ENCODE measurements at regions not wholly inside any gene's neighbourhood (a gene's known extent, or its start where the extent isn't known, plus 50 kb on each side); places are given as distances from the start of the nearest gene placed in this dataset.

- WGBS: no CpG with 5 or more reads among the region's 1 CpG
- Histone ChIP-seq H3K9ac (ENCODE audit: low read depth, low read length) (no peak overlapping the region), H3K27me3 (ENCODE audit: insufficient read depth, low read length) (no peaks in the 10 kb centered on the region), H3K4me3 (ENCODE audit: low read length) (no peak overlapping the region), H3K36me3 (ENCODE audit: insufficient read depth, low read length) (no peaks in the 10 kb centered on the region), H3K9me3 (ENCODE audit: insufficient read depth, low read depth, low read length) (no peaks in the 10 kb centered on the region), H3K27ac (ENCODE audit: low read depth, low read length) (no peak overlapping the region), H3K4me1 (ENCODE audit: insufficient read depth, low read length) (no peaks in the 10 kb centered on the region)
Observed at GRCh38 chr3:99248913-99249312, 347.4 kb upstream of the DCBLD2 start.

GRCh38 chr3:99248130-99248529, 346.6 kb upstream of the DCBLD2 start:
- Histone ChIP-seq H3K4me1 (ENCODE audit: insufficient read depth, low read length) (no peaks in the 10 kb centered on the region), H3K9me3 (ENCODE audit: insufficient read depth, low read depth, low read length) (no peaks in the 10 kb centered on the region), H3K27me3 (ENCODE audit: insufficient read depth, low read length) (no peaks in the 10 kb centered on the region), H3K4me3 (ENCODE audit: low read length) (no peak overlapping the region), H3K36me3 (ENCODE audit: insufficient read depth, low read length) (no peaks in the 10 kb centered on the region), H3K9ac (ENCODE audit: low read depth, low read length) (no peak overlapping the region), H3K27ac (ENCODE audit: low read depth, low read length) (no peak overlapping the region)
- 100% methylated on average over 1 of the region's 1 CpG for WGBS

GRCh38 chr3:99246010-99246654, 344.6 kb upstream of the DCBLD2 start:
- H3K4me3 ChIP-seq (ENCODE audit: low read length): no peak overlapping the region

GRCh38 chr3:99242271-99242670, 340.8 kb upstream of the DCBLD2 start:
- H3K9ac ChIP-seq (ENCODE audit: low read depth, low read length): no peak overlapping the region
- H3K27me3 ChIP-seq (ENCODE audit: insufficient read depth, low read length): no peaks in the 10 kb centered on the region
- H3K9me3 ChIP-seq (ENCODE audit: insufficient read depth, low read depth, low read length): no peaks in the 10 kb centered on the region
- no peaks in the 10 kb centered on the region for H3K36me3 ChIP-seq (ENCODE audit: insufficient read depth, low read length)
- 94% methylated on average over 2 of the region's 2 CpGs for WGBS
- H3K4me1 ChIP-seq (ENCODE audit: insufficient read depth, low read length): no peaks in the 10 kb centered on the region
- no peak overlapping the region for H3K27ac ChIP-seq (ENCODE audit: low read depth, low read length)
- H3K4me3 ChIP-seq (ENCODE audit: low read length): no peak overlapping the region

More at GRCh38 chr3:99246010-99246654, 344.6 kb upstream of the DCBLD2 start:
- WGBS: 88% methylated on average over 1 of the region's 2 CpGs
- H3K27me3 ChIP-seq (ENCODE audit: insufficient read depth, low read length): no peaks in the 10 kb centered on the region
- no peak overlapping the region for H3K27ac ChIP-seq (ENCODE audit: low read depth, low read length)
- H3K36me3 ChIP-seq (ENCODE audit: insufficient read depth, low read length): no peaks in the 10 kb centered on the region
- no peak overlapping the region for H3K9ac ChIP-seq (ENCODE audit: low read depth, low read length)
- H3K4me1 ChIP-seq (ENCODE audit: insufficient read depth, low read length): no peaks in the 10 kb centered on the region
- no peaks in the 10 kb centered on the region for H3K9me3 ChIP-seq (ENCODE audit: insufficient read depth, low read depth, low read length)

- WGBS: 82% methylated on average over 2 of the region's 2 CpGs
- Histone ChIP-seq H3K27ac (ENCODE audit: low read depth, low read length) (no peak overlapping the region), H3K36me3 (ENCODE audit: insufficient read depth, low read length) (no peaks in the 10 kb centered on the region), H3K4me1 (ENCODE audit: insufficient read depth, low read length) (no peaks in the 10 kb centered on the region), H3K9ac (ENCODE audit: low read depth, low read length) (no peak overlapping the region), H3K4me3 (ENCODE audit: low read length) (no peak overlapping the region), H3K27me3 (ENCODE audit: insufficient read depth, low read length) (no peaks in the 10 kb centered on the region), H3K9me3 (ENCODE audit: insufficient read depth, low read depth, low read length) (no peaks in the 10 kb centered on the region)
Observed at GRCh38 chr3:99240700-99241099, 339.2 kb upstream of the DCBLD2 start.

- Histone ChIP-seq H3K9ac (ENCODE audit: low read depth, low read length) (no peak overlapping the region), H3K36me3 (ENCODE audit: insufficient read depth, low read length) (no peaks in the 10 kb centered on the region), H3K9me3 (ENCODE audit: insufficient read depth, low read depth, low read length) (no peaks in the 10 kb centered on the region), H3K27ac (ENCODE audit: low read depth, low read length) (no peak overlapping the region), H3K4me1 (ENCODE audit: insufficient read depth, low read length) (no peaks in the 10 kb centered on the region), H3K27me3 (ENCODE audit: insufficient read depth, low read length) (no peaks in the 10 kb centered on the region), H3K4me3 (ENCODE audit: low read length) (no peak overlapping the region)
Observed at GRCh38 chr3:99236576-99236975, 335.1 kb upstream of the DCBLD2 start.

GRCh38 chr3:99232696-99233095, 331.2 kb upstream of the DCBLD2 start:
- H3K4me1 ChIP-seq (ENCODE audit: insufficient read depth, low read length): peaks cover under 1% of the 10 kb centered on the region; the same call in 1 of the 2 replicates
- H3K9ac ChIP-seq (ENCODE audit: low read depth, low read length): no peak overlapping the region
- H3K36me3 ChIP-seq (ENCODE audit: insufficient read depth, low read length): no peaks in the 10 kb centered on the region
- no peak overlapping the region for H3K4me3 ChIP-seq (ENCODE audit: low read length)
- WGBS: 100% methylated on average over 1 of the region's 1 CpG
- H3K9me3 ChIP-seq (ENCODE audit: insufficient read depth, low read depth, low read length): no peaks in the 10 kb centered on the region
- no peak overlapping the region for H3K27ac ChIP-seq (ENCODE audit: low read depth, low read length)
- H3K27me3 ChIP-seq (ENCODE audit: insufficient read depth, low read length): no peaks in the 10 kb centered on the region

- no peak overlapping the region for H3K4me3 ChIP-seq (ENCODE audit: low read length)
- H3K27me3 ChIP-seq (ENCODE audit: insufficient read depth, low read length): no peaks in the 10 kb centered on the region
- H3K4me1 ChIP-seq (ENCODE audit: insufficient read depth, low read length): no peaks in the 10 kb centered on the region
- H3K36me3 ChIP-seq (ENCODE audit: insufficient read depth, low read length): no peaks in the 10 kb centered on the region
- H3K9ac ChIP-seq (ENCODE audit: low read depth, low read length): no peak overlapping the region
- no peak overlapping the region for H3K27ac ChIP-seq (ENCODE audit: low read depth, low read length)
- H3K9me3 ChIP-seq (ENCODE audit: insufficient read depth, low read depth, low read length): no peaks in the 10 kb centered on the region
- 88% methylated on average over 1 of the region's 1 CpG for WGBS
Observed at GRCh38 chr3:99218468-99218867, 317.0 kb upstream of the DCBLD2 start.

- Histone ChIP-seq H3K4me1 (ENCODE audit: insufficient read depth, low read length) (peaks cover 6% of the 10 kb centered on the region; the same call in 1 of the 2 replicates), H3K36me3 (ENCODE audit: insufficient read depth, low read length) (no peaks in the 10 kb centered on the region), H3K4me3 (ENCODE audit: low read length) (no peak overlapping the region), H3K27me3 (ENCODE audit: insufficient read depth, low read length) (no peaks in the 10 kb centered on the region), H3K9me3 (ENCODE audit: insufficient read depth, low read depth, low read length) (peaks cover 4% of the 10 kb centered on the region; the same call in 1 of the 2 replicates), H3K9ac (ENCODE audit: low read depth, low read length) (no peak overlapping the region), H3K27ac (ENCODE audit: low read depth, low read length) (no peak overlapping the region)
- WGBS: 81% methylated on average over 1 of the region's 1 CpG
Observed at GRCh38 chr3:99212969-99213368, 311.5 kb upstream of the DCBLD2 start.

GRCh38 chr3:99211309-99211708, 309.8 kb upstream of the DCBLD2 start:
- Histone ChIP-seq H3K9ac (ENCODE audit: low read depth, low read length) (no peak overlapping the region), H3K27me3 (ENCODE audit: insufficient read depth, low read length) (no peaks in the 10 kb centered on the region), H3K36me3 (ENCODE audit: insufficient read depth, low read length) (no peaks in the 10 kb centered on the region), H3K27ac (ENCODE audit: low read depth, low read length) (no peak overlapping the region), H3K9me3 (ENCODE audit: insufficient read depth, low read depth, low read length) (peaks cover 4% of the 10 kb centered on the region; the same call in 1 of the 2 replicates), H3K4me3 (ENCODE audit: low read length) (no peak overlapping the region), H3K4me1 (ENCODE audit: insufficient read depth, low read length) (peaks cover 6% of the 10 kb centered on the region; the same call in 1 of the 2 replicates)
- 96% methylated on average over 2 of the region's 2 CpGs for WGBS

- no peaks in the 10 kb centered on the region for H3K9me3 ChIP-seq (ENCODE audit: insufficient read depth, low read depth, low read length)
- H3K27me3 ChIP-seq (ENCODE audit: insufficient read depth, low read length): no peaks in the 10 kb centered on the region
- H3K36me3 ChIP-seq (ENCODE audit: insufficient read depth, low read length): no peaks in the 10 kb centered on the region
- 96% methylated on average over 3 of the region's 3 CpGs for WGBS
- no peaks in the 10 kb centered on the region for H3K4me1 ChIP-seq (ENCODE audit: insufficient read depth, low read length)
- H3K9ac ChIP-seq (ENCODE audit: low read depth, low read length): no peak overlapping the region
- no peak overlapping the region for H3K4me3 ChIP-seq (ENCODE audit: low read length)
- no peak overlapping the region for H3K27ac ChIP-seq (ENCODE audit: low read depth, low read length)
Observed at GRCh38 chr3:99199021-99199420, 297.5 kb upstream of the DCBLD2 start.

- 78% methylated on average over 3 of the region's 3 CpGs for WGBS
Observed at GRCh38 chr3:99191186-99191585, 289.7 kb upstream of the DCBLD2 start.

More at GRCh38 chr3:99191186-99191585, 289.7 kb upstream of the DCBLD2 start:
- Histone ChIP-seq H3K27ac (ENCODE audit: low read depth, low read length) (no peak overlapping the region), H3K9me3 (ENCODE audit: insufficient read depth, low read depth, low read length) (no peaks in the 10 kb centered on the region), H3K27me3 (ENCODE audit: insufficient read depth, low read length) (no peaks in the 10 kb centered on the region), H3K4me3 (ENCODE audit: low read length) (no peak overlapping the region), H3K9ac (ENCODE audit: low read depth, low read length) (no peak overlapping the region), H3K4me1 (ENCODE audit: insufficient read depth, low read length) (no peaks in the 10 kb centered on the region), H3K36me3 (ENCODE audit: insufficient read depth, low read length) (no peaks in the 10 kb centered on the region)

Data from HUES64 (cell line).